SK-N-SH treated with all-trans-retinoic acid at 6 μM for 48 hours (cell line): ENCODE measurements at regions not wholly inside any gene's neighbourhood (a gene's known extent, or its start where the extent isn't known, plus 50 kb on each side); places are given as distances from the start of the nearest gene placed in this dataset.

Source experiments
- ATAC-seq: fragments of 200-7000 bp; cut with Tn5 transposase; 3 replicates; pipeline ENCODE4 v1.9.1; 2020; ENCODE audit warnings: mild to moderate bottlenecking, moderate library complexity
- ARNTL ChIP-seq: fragments of 450-650 bp; formaldehyde crosslinking; IDR thresholded peaks from 2 replicates; pipeline ENCODE4 v1.5.0; 2020; ENCODE audit warnings: low read depth, mild to moderate bottlenecking, moderate library complexity, borderline replicate concordance
- BACH2 ChIP-seq: fragments of 250-450 bp; sonication (Bioruptor Pico); IDR thresholded peaks from 2 replicates; pipeline ENCODE4 v1.9.0; 2021; ENCODE audit warnings: mild to moderate bottlenecking, borderline replicate concordance
- ESRRG ChIP-seq: fragments of 250-450 bp; sonication (Bioruptor Pico); IDR thresholded peaks from 2 replicates; pipeline ENCODE4 v1.6.1; 2021; ENCODE audit warnings: mild to moderate bottlenecking
- GLIS3 ChIP-seq: fragments of 250-450 bp; sonication (Bioruptor Pico); IDR thresholded peaks from 2 replicates; pipeline ENCODE4 v1.5.0; 2020; ENCODE audit warnings: mild to moderate bottlenecking, moderate library complexity
- ISL1 ChIP-seq: fragments of 250-450 bp; sonication (Bioruptor Pico); IDR thresholded peaks from 2 replicates; pipeline ENCODE4 v2.1.2; 2022; ENCODE audit warnings: mild to moderate bottlenecking, moderate library complexity
- OSR1 ChIP-seq: fragments of 250-450 bp; sonication (Bioruptor Pico); IDR thresholded peaks from 2 replicates; pipeline ENCODE4 v1.8.0; 2022; ENCODE audit warnings: moderate library complexity, mild to moderate bottlenecking, inconsistent platforms
- PPARA ChIP-seq: fragments of 250-450 bp; sonication (Bioruptor Pico); IDR thresholded peaks from 2 replicates; pipeline ENCODE4 v1.5.0; 2020; ENCODE audit warnings: mild to moderate bottlenecking, borderline replicate concordance
- RARB ChIP-seq: fragments of 250-450 bp; sonication (Bioruptor Pico); IDR thresholded peaks from 2 replicates; pipeline ENCODE4 v1.8.0; 2021; ENCODE audit warnings: mild to moderate bottlenecking, moderate library complexity
- SNAI2 ChIP-seq: fragments of 250-450 bp; sonication (Bioruptor Pico); IDR thresholded peaks from 2 replicates; pipeline ENCODE4 v1.5.0; 2020; ENCODE audit warnings: mild to moderate bottlenecking, moderate library complexity
- TCF4 ChIP-seq: fragments of 250-450 bp; sonication (Bioruptor Pico); IDR thresholded peaks from 2 replicates; pipeline ENCODE4 v1.8.0; 2021; ENCODE audit warnings: mild to moderate bottlenecking, moderate library complexity, borderline replicate concordance
- TOX ChIP-seq: fragments of 250-450 bp; sonication (Bioruptor Pico); IDR thresholded peaks from 2 replicates; pipeline ENCODE4 v1.8.0; 2021; ENCODE audit warnings: mild to moderate bottlenecking, moderate library complexity, borderline replicate concordance
- ZC3H10 ChIP-seq: fragments of 250-450 bp; sonication (Bioruptor Pico); IDR thresholded peaks from 2 replicates; pipeline ENCODE4 v1.5.1; 2021; ENCODE audit warnings: mild to moderate bottlenecking, moderate library complexity
- ZFP3 ChIP-seq: fragments of 250-450 bp; sonication (Bioruptor Pico); IDR thresholded peaks from 2 replicates; pipeline ENCODE4 v1.5.0; 2020; ENCODE audit warnings: mild to moderate bottlenecking, moderate library complexity
- ZFP30 ChIP-seq: fragments of 450-650 bp; formaldehyde crosslinking; IDR thresholded peaks from 2 replicates; pipeline ENCODE4 v1.5.0; 2022; ENCODE audit warnings: mild to moderate bottlenecking, moderate library complexity
- ZNF565 ChIP-seq: fragments of 450-650 bp; formaldehyde crosslinking; conservative IDR thresholded peaks from 2 replicates; pipeline ENCODE4 v1.5.0; 2020; ENCODE audit warnings: low read depth, mild to moderate bottlenecking, moderate library complexity
- ZNF70 ChIP-seq: fragments of 450-650 bp; formaldehyde crosslinking; IDR thresholded peaks from 2 replicates; pipeline ENCODE4 v1.5.0; 2020; ENCODE audit warnings: mild to moderate bottlenecking, moderate library complexity
- ZNF8 ChIP-seq: fragments of 450-650 bp; formaldehyde crosslinking; IDR thresholded peaks from 2 replicates; pipeline ENCODE4 v1.5.0; 2020; ENCODE audit warnings: mild to moderate bottlenecking, moderate library complexity
- TF ChIP-seq, protein P1 (sequence below): fragments of 250-450 bp; sonication (Bioruptor Pico); IDR thresholded peaks from 2 replicates; pipeline ENCODE4 v1.5.1; 2020; ENCODE audit warnings: low read depth, mild to moderate bottlenecking, moderate library complexity
- TF ChIP-seq, protein P2 (sequence below): fragments of 250-450 bp; sonication (Bioruptor Pico); IDR thresholded peaks from 2 replicates; pipeline ENCODE4 v1.8.0; 2020; ENCODE audit warnings: mild to moderate bottlenecking, moderate library complexity, borderline replicate concordance
- TF ChIP-seq, protein P3 (sequence below): fragments of 250-450 bp; sonication (Bioruptor Pico); IDR thresholded peaks from 2 replicates; pipeline ENCODE4 v1.8.0; 2021; ENCODE audit warnings: low read depth, mild to moderate bottlenecking, moderate library complexity, borderline replicate concordance
- TF ChIP-seq, protein P4 (sequence below): fragments of 250-450 bp; sonication (Bioruptor Pico); IDR thresholded peaks from 2 replicates; pipeline ENCODE4 v1.5.1; 2021; ENCODE audit warnings: mild to moderate bottlenecking, moderate library complexity
- TF ChIP-seq, protein P5 (sequence below): fragments of 250-450 bp; sonication (Bioruptor Pico); IDR thresholded peaks from 2 replicates; pipeline ENCODE4 v1.5.0; 2020; ENCODE audit warnings: mild to moderate bottlenecking, moderate library complexity

DNA sequence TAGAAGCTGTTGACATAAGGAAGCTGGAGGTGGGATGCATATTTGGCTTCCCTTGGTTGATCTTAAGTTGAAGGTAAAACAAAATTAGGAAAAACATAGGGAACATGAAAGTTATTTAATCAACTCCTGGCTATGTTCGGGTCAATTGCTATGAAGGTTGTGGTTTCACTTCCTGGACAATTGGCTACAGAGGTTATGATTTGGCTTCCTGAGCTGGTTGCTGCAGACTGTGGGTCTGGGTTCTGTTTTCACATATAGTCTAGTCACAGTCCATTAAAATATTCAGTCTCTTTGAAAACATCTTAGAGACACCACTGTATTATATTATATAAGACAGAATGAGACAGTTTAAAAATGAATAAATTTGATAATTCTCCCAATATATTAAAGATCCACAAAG lies 895.2 kb upstream of the USP15 start:
- TF ChIP-seq RARB (CRISPR knock-in tag): no peak
- no peak for TF ChIP-seq TCF4 (CRISPR knock-in tag)
- no peak for TF ChIP-seq ZNF70 (CRISPR knock-in tag)
- TF ChIP-seq TOX: no peak
- no peak for TF ChIP-seq ZC3H10 (CRISPR knock-in tag)
- TF ChIP-seq ZFP3 (CRISPR knock-in tag): no peak
- TF ChIP-seq, all 23 proteins: peak for 0
- ATAC-seq: no peak

DNA sequence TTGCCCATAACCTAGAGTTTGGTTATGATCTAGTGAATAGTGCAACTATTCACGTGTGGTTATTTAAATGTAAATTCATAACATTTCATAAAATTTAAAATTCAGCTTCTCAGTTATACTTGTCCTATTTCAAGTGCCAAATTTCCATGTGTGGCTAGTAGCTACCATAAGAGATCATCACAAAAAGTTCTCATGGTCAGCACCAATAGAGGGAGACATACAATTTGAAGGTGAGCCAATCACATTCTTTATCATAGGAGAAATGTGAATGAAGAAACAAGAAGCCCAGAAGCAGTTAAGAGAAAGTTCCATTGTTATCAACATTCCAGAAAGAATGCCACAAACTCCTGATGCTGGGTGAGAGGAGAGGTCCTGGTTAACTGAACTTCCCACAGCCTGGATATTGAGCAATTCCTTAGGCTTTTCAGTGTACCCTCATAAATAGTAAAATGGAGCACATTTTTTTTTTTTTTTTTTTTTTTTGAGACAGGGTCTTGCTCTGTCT lies 892.9 kb upstream of the USP15 start:
- no peak for ATAC-seq

DNA sequence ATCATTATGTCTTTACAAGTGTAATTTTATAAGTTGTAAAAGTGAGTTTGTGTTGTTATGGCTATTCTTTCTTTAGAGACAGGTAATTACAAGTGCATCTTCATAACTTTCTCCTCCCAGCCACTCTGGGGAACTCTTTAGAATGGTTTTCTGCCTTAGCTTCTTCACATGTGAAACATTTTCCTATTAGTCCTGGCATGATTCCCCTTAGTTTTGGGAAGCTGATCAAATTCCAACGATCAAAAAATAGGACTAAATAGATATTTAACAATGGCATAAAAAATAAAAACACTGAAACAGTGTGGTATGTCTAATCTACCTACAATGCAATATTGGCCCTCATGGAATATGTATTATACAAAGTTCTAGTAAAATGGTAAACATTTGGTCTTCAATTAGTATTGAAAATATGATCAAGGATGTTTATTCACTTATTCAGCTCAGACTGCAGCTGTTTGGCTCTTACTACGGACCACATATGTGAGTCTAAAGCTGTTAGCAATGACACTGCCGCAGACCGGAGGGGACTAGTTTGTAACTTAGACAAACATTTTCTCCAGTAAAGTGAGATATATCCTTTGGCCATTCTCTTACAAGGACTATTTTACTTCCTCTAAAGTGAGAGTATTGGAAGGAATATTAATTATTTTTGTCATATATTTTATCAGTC lies 890.8 kb upstream of the USP15 start:
- TF ChIP-seq, protein P1, sequence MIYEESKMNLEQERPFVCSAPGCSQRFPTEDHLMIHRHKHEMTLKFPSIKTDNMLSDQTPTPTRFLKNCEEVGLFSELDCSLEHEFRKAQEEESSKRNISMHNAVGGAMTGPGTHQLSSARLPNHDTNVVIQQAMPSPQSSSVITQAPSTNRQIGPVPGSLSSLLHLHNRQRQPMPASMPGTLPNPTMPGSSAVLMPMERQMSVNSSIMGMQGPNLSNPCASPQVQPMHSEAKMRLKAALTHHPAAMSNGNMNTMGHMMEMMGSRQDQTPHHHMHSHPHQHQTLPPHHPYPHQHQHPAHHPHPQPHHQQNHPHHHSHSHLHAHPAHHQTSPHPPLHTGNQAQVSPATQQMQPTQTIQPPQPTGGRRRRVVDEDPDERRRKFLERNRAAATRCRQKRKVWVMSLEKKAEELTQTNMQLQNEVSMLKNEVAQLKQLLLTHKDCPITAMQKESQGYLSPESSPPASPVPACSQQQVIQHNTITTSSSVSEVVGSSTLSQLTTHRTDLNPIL (CRISPR knock-in tag): no peak
- TF ChIP-seq RARB (CRISPR knock-in tag) (no peak), ZFP30 (CRISPR knock-in tag) (no peak), OSR1 (CRISPR knock-in tag) (no peak), ZNF565 (CRISPR knock-in tag) (no peak), GLIS3 (CRISPR knock-in tag) (no peak), ARNTL (CRISPR knock-in tag) (no peak), ISL1 (CRISPR knock-in tag) (no peak), BACH2 (no peak), TOX (no peak), TCF4 (CRISPR knock-in tag) (no peak)
- TF ChIP-seq, protein P2, sequence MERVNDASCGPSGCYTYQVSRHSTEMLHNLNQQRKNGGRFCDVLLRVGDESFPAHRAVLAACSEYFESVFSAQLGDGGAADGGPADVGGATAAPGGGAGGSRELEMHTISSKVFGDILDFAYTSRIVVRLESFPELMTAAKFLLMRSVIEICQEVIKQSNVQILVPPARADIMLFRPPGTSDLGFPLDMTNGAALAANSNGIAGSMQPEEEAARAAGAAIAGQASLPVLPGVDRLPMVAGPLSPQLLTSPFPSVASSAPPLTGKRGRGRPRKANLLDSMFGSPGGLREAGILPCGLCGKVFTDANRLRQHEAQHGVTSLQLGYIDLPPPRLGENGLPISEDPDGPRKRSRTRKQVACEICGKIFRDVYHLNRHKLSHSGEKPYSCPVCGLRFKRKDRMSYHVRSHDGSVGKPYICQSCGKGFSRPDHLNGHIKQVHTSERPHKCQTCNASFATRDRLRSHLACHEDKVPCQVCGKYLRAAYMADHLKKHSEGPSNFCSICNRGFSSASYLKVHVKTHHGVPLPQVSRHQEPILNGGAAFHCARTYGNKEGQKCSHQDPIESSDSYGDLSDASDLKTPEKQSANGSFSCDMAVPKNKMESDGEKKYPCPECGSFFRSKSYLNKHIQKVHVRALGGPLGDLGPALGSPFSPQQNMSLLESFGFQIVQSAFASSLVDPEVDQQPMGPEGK (CRISPR knock-in tag): no peak
- TF ChIP-seq, protein P3, sequence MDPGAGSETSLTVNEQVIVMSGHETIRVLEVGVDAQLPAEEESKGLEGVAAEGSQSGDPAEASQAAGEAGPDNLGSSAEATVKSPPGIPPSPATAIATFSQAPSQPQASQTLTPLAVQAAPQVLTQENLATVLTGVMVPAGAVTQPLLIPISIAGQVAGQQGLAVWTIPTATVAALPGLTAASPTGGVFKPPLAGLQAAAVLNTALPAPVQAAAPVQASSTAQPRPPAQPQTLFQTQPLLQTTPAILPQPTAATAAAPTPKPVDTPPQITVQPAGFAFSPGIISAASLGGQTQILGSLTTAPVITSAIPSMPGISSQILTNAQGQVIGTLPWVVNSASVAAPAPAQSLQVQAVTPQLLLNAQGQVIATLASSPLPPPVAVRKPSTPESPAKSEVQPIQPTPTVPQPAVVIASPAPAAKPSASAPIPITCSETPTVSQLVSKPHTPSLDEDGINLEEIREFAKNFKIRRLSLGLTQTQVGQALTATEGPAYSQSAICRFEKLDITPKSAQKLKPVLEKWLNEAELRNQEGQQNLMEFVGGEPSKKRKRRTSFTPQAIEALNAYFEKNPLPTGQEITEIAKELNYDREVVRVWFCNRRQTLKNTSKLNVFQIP (CRISPR knock-in tag): no peak
- TF ChIP-seq, protein P4, sequence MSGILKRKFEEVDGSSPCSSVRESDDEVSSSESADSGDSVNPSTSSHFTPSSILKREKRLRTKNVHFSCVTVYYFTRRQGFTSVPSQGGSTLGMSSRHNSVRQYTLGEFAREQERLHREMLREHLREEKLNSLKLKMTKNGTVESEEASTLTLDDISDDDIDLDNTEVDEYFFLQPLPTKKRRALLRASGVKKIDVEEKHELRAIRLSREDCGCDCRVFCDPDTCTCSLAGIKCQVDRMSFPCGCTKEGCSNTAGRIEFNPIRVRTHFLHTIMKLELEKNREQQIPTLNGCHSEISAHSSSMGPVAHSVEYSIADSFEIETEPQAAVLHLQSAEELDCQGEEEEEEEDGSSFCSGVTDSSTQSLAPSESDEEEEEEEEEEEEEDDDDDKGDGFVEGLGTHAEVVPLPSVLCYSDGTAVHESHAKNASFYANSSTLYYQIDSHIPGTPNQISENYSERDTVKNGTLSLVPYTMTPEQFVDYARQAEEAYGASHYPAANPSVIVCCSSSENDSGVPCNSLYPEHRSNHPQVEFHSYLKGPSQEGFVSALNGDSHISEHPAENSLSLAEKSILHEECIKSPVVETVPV (CRISPR knock-in tag): no peak
- TF ChIP-seq, all 23 proteins: peak for 0
- ATAC-seq: no peak

More for the DNA sequence above, 892.9 kb upstream of the USP15 start:
- TF ChIP-seq GLIS3 (CRISPR knock-in tag) (no peak), ESRRG (CRISPR knock-in tag) (no peak), ZNF8 (no peak), RARB (CRISPR knock-in tag) (no peak), SNAI2 (CRISPR knock-in tag) (no peak), PPARA (no peak), ZNF70 (CRISPR knock-in tag) (no peak), TCF4 (CRISPR knock-in tag) (no peak), ZNF565 (CRISPR knock-in tag) (no peak), ZFP30 (CRISPR knock-in tag) (no peak), OSR1 (CRISPR knock-in tag) (no peak)
- TF ChIP-seq, protein P4 (CRISPR knock-in tag): no peak
- TF ChIP-seq, protein P5, sequence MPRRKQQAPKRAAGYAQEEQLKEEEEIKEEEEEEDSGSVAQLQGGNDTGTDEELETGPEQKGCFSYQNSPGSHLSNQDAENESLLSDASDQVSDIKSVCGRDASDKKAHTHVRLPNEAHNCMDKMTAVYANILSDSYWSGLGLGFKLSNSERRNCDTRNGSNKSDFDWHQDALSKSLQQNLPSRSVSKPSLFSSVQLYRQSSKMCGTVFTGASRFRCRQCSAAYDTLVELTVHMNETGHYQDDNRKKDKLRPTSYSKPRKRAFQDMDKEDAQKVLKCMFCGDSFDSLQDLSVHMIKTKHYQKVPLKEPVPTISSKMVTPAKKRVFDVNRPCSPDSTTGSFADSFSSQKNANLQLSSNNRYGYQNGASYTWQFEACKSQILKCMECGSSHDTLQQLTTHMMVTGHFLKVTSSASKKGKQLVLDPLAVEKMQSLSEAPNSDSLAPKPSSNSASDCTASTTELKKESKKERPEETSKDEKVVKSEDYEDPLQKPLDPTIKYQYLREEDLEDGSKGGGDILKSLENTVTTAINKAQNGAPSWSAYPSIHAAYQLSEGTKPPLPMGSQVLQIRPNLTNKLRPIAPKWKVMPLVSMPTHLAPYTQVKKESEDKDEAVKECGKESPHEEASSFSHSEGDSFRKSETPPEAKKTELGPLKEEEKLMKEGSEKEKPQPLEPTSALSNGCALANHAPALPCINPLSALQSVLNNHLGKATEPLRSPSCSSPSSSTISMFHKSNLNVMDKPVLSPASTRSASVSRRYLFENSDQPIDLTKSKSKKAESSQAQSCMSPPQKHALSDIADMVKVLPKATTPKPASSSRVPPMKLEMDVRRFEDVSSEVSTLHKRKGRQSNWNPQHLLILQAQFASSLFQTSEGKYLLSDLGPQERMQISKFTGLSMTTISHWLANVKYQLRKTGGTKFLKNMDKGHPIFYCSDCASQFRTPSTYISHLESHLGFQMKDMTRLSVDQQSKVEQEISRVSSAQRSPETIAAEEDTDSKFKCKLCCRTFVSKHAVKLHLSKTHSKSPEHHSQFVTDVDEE (CRISPR knock-in tag): no peak
- TF ChIP-seq, protein P3 (CRISPR knock-in tag): no peak
- TF ChIP-seq, all 23 proteins: peak for 0
